ENCODE measurements at regions not wholly inside any gene's neighbourhood (a gene's known extent, or its start where the extent isn't known, plus 50 kb on each side); places are given as distances from the start of the nearest gene placed in this dataset.

DNA sequence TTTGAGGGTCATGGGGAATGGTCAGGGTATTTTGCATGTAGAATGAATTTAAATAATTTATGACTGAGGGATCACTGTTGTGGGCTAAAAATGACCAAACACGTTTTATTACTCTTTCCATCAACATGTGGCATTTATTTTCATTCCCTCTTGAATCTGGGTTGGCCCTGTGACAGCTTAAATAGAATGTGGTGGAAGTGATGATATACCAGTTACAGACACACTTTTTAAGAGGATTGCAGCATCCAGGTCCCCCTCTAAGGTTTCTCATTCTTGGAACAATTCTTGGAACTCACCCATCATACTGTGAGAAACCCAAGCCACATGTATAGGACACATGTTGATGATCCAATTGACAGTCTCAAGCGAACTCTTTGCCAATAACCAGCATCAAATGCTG is 272.4 kb downstream of the ETV1 start:
- TF ChIP-seq, protein P1, sequence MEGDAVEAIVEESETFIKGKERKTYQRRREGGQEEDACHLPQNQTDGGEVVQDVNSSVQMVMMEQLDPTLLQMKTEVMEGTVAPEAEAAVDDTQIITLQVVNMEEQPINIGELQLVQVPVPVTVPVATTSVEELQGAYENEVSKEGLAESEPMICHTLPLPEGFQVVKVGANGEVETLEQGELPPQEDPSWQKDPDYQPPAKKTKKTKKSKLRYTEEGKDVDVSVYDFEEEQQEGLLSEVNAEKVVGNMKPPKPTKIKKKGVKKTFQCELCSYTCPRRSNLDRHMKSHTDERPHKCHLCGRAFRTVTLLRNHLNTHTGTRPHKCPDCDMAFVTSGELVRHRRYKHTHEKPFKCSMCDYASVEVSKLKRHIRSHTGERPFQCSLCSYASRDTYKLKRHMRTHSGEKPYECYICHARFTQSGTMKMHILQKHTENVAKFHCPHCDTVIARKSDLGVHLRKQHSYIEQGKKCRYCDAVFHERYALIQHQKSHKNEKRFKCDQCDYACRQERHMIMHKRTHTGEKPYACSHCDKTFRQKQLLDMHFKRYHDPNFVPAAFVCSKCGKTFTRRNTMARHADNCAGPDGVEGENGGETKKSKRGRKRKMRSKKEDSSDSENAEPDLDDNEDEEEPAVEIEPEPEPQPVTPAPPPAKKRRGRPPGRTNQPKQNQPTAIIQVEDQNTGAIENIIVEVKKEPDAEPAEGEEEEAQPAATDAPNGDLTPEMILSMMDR (IDR thresholded peaks at IDR 0.05; ENCODE audit: low read depth, low read length) = no peak
- no peak for TF ChIP-seq EZH2phosphoT487 (IDR thresholded peaks at IDR 0.05; ENCODE audit: low read depth)

All from OCI-LY3 (cell line).